Fibroblast of skin of right quadriceps (primary cell): ENCODE measurements at regions not wholly inside any gene's neighbourhood (a gene's known extent, or its start where the extent isn't known, plus 50 kb on each side); places are given as distances from the start of the nearest gene placed in this dataset.
"Not testable (repeated sequence)": the region's sequence is repeated elsewhere in the genome, so short reads cannot be mapped to it uniquely, and the experiment has no call there.

Experiments
- DNase-seq: peaks from one replicate; pipeline ENCODE4 v3.0.0-alpha.2; 2013

- no peak for DNase-seq
These were observed 274.6 kb upstream of the COBL start for GRCh38 chr7:51591223-51591622.

- DNase-seq: no peak
These were observed 274.1 kb upstream of the COBL start for GRCh38 chr7:51590746-51591145.

GRCh38 chr7:51589111-51589510 is 272.5 kb upstream of the COBL start:
- DNase-seq: no peak

GRCh38 chr7:51587604-51588003 is 271.0 kb upstream of the COBL start:
- DNase-seq: no peak

GRCh38 chr7:51577390-51577789 is 260.8 kb upstream of the COBL start:
- DNase-seq: no peak

- DNase-seq: no peak
These were observed 253.0 kb upstream of the COBL start for GRCh38 chr7:51569581-51569980.

GRCh38 chr7:51569176-51569575 is 252.6 kb upstream of the COBL start:
- no peak for DNase-seq

- no peak for DNase-seq
These were observed 234.5 kb upstream of the COBL start for GRCh38 chr7:51551070-51551469.

GRCh38 chr7:51545131-51545530 is 228.5 kb upstream of the COBL start:
- DNase-seq: no peak

GRCh38 chr7:51543801-51544553 is 227.4 kb upstream of the COBL start:
- no peak for DNase-seq

GRCh38 chr7:51540906-51541305 is 224.3 kb upstream of the COBL start:
- DNase-seq: not testable (repeated sequence)

- DNase-seq: no peak
These were observed 223.2 kb upstream of the COBL start for GRCh38 chr7:51539840-51540239.

GRCh38 chr7:51528172-51528571 is 211.6 kb upstream of the COBL start:
- no peak for DNase-seq

- DNase-seq: no peak
These were observed 205.2 kb upstream of the COBL start for GRCh38 chr7:51521694-51522312.

GRCh38 chr7:51521054-51521453 is 204.4 kb upstream of the COBL start:
- DNase-seq: no peak

GRCh38 chr7:51518646-51519045 is 202.0 kb upstream of the COBL start:
- no peak for DNase-seq

GRCh38 chr7:51517187-51517586 is 200.6 kb upstream of the COBL start:
- no peak for DNase-seq

GRCh38 chr7:51501620-51502019 is 185.0 kb upstream of the COBL start:
- no peak for DNase-seq

GRCh38 chr7:51482976-51483375 is 166.4 kb upstream of the COBL start:
- DNase-seq: no peak

GRCh38 chr7:51481421-51481820 is 164.8 kb upstream of the COBL start:
- no peak for DNase-seq

- no peak for DNase-seq
These were observed 161.2 kb upstream of the COBL start for GRCh38 chr7:51477819-51478218.

- DNase-seq: no peak
These were observed 160.7 kb upstream of the COBL start for GRCh38 chr7:51477323-51477722.

GRCh38 chr7:51476026-51476425 is 159.4 kb upstream of the COBL start:
- no peak for DNase-seq

GRCh38 chr7:51472873-51473272 is 156.3 kb upstream of the COBL start:
- DNase-seq: no peak

GRCh38 chr7:51471981-51472296 is 155.3 kb upstream of the COBL start:
- no peak for DNase-seq
